H1 (cell line): ENCODE measurements at regions not wholly inside any gene's neighbourhood (a gene's known extent, or its start where the extent isn't known, plus 50 kb on each side); places are given as distances from the start of the nearest gene placed in this dataset.

ENCODE experiments used
- CTCF ChIA-PET: fragments of 300-600 bp; sonication (Branson Sonifier 250); formaldehyde crosslinking; loops from one replicate; lab custom pipeline; 2021; ENCODE audit not compliant: partially characterized antibody; lab: Charles Lee
- POLR2A ChIA-PET: fragments of 300-600 bp; sonication (Branson Sonifier 250); formaldehyde crosslinking; loops from one replicate; lab custom pipeline; 2021; ENCODE audit warnings: inconsistent platforms; ENCODE audit not compliant: partially characterized antibody; lab: Charles Lee
- DNase-seq, 2 experiments: peaks; one replicate each; pipeline versions ENCODE4 v3.0.0 to v3.0.0-alpha.2; 2010 to 2022; ENCODE audit warnings: low spot score in 2 of 2, low read depth in 1 of 2, mixed read lengths in 1 of 2
- FAIRE-seq: peaks from 2 replicates; lab custom pipeline; 2011; peaks lifted over from hg19 to GRCh38; lab: Jason Lieb, UNC
- H2AFZ ChIP-seq: 2 replicates; pipeline ENCODE4 v1.8.1; 2012; ENCODE audit warnings: low read length, inconsistent platforms
- H2AK5ac ChIP-seq: 2 replicates; pipeline ENCODE4 v1.6.1; 2013; ENCODE audit warnings: low read depth, low read length
- H2BK120ac ChIP-seq: replicated peaks from 2 replicates; pipeline ENCODE3; 2013; ENCODE audit warnings: low read depth, low read length, inconsistent platforms
- H2BK12ac ChIP-seq: 2 replicates; pipeline ENCODE4 v1.6.1; 2013; ENCODE audit warnings: low read depth, low read length
- H2BK15ac ChIP-seq: 2 replicates; pipeline ENCODE4 v1.6.1; 2013; ENCODE audit warnings: low read length
- H2BK20ac ChIP-seq: 2 replicates; pipeline ENCODE4 v1.6.1; 2013; ENCODE audit warnings: low read length
- H2BK5ac ChIP-seq: 2 replicates; pipeline ENCODE4 v1.6.1; 2013; ENCODE audit warnings: low read depth, low read length
- H3K14ac ChIP-seq: 2 replicates; pipeline ENCODE4 v1.6.1; 2013; ENCODE audit warnings: inconsistent platforms; ENCODE audit not compliant: insufficient read length
- H3K18ac ChIP-seq: 2 replicates; pipeline ENCODE4 v1.6.1; 2013; ENCODE audit warnings: low read length; ENCODE audit errors: extremely low read depth
- H3K23ac ChIP-seq: 2 replicates; pipeline ENCODE4 v1.6.1; 2013; ENCODE audit warnings: inconsistent platforms; ENCODE audit not compliant: insufficient read length
- H3K23me2 ChIP-seq: 2 replicates; pipeline ENCODE4 v1.6.1; 2013; ENCODE audit warnings: low read depth, low read length
- H3K27ac ChIP-seq: 2 replicates; pipeline ENCODE4 v1.6.1; 2011; ENCODE audit warnings: low read depth, low read length, inconsistent platforms
- H3K27me3 ChIP-seq, 4 experiments: replicated peaks in 1 of 4; 1 replicate in 1 of 4; 2 replicates in 3 of 4; pipeline versions ENCODE4 v1.6.1 to v1.8.1; 2011 to 2013; ENCODE audit warnings: low read length in 3 of 4, mild to moderate bottlenecking in 3 of 4, inconsistent platforms in 2 of 4, mixed read lengths in 2 of 4, moderate library complexity in 1 of 4; ENCODE audit not compliant: control insufficient read depth in 3 of 4, insufficient read depth in 3 of 4; ENCODE audit errors: extremely low read depth in 1 of 4
- H3K36me3 ChIP-seq, 4 experiments: 2 replicates each; pipeline versions ENCODE4 v1.6.1 to v1.8.1; 2011 to 2013; ENCODE audit warnings: mild to moderate bottlenecking in 4 of 4, low read length in 3 of 4, moderate library complexity in 2 of 4, control low read depth in 1 of 4, inconsistent platforms in 1 of 4; ENCODE audit not compliant: insufficient read depth in 4 of 4, control insufficient read depth in 2 of 4
- H3K4ac ChIP-seq: replicated peaks from 2 replicates; pipeline ENCODE3; 2013; ENCODE audit warnings: low read length, low read depth, mixed read lengths, inconsistent platforms; ENCODE audit not compliant: insufficient read length
- H3K4me1 ChIP-seq, 4 experiments: replicated peaks in 1 of 4; 1 replicate in 1 of 4; 2 replicates in 3 of 4; pipeline versions ENCODE4 v1.6.1 to v1.8.1; 2011 to 2013; ENCODE audit warnings: low read length in 3 of 4, inconsistent platforms in 2 of 4, mixed read lengths in 1 of 4; ENCODE audit not compliant: insufficient read depth in 4 of 4, control insufficient read depth in 3 of 4
- H3K4me2 ChIP-seq, 2 experiments: 2 replicates each; pipeline versions ENCODE4 v1.6.1 to v1.8.1; 2011 to 2013; ENCODE audit warnings: low read depth in 2 of 2, low read length in 2 of 2, control low read depth in 1 of 2, inconsistent platforms in 1 of 2, mild to moderate bottlenecking in 1 of 2; ENCODE audit not compliant: insufficient read depth in 1 of 2
- H3K4me3 ChIP-seq, 4 experiments: fragments of 200-600, 300-600 bp in 1 of 4; sonication (generic), shearing (Covaris generic), sonication (Bioruptor Twin) in 1 of 4; 2 replicates each; pipeline versions ENCODE4 v1.5.1 to v1.8.1; 2011 to 2016; ENCODE audit warnings: low read length in 4 of 4, low read depth in 3 of 4, control low read depth in 2 of 4, inconsistent platforms in 2 of 4, mild to moderate bottlenecking in 2 of 4, mixed read lengths in 1 of 4, moderate library complexity in 1 of 4; ENCODE audit not compliant: insufficient read depth in 2 of 4; ENCODE audit errors: extremely low read depth in 1 of 4
- H3K56ac ChIP-seq: replicated peaks from 2 replicates; pipeline ENCODE3; 2013; ENCODE audit warnings: low read depth, mild to moderate bottlenecking, mixed read lengths, low read length, inconsistent platforms; ENCODE audit not compliant: insufficient read length
- H3K79me1 ChIP-seq: 2 replicates; pipeline ENCODE4 v1.6.1; 2013; ENCODE audit warnings: low read depth, low read length, control low read depth
- H3K79me2 ChIP-seq, 2 experiments: 2 replicates each; pipeline versions ENCODE4 v1.6.1 to v1.8.1; 2012 to 2013; ENCODE audit warnings: low read length in 2 of 2, mild to moderate bottlenecking in 2 of 2, inconsistent platforms in 1 of 2; ENCODE audit not compliant: insufficient read depth in 2 of 2, control insufficient read depth in 1 of 2
- H3K9ac ChIP-seq, 4 experiments: replicated peaks in 1 of 4; 1 replicate in 1 of 4; 2 replicates in 3 of 4; pipeline versions ENCODE4 v1.6.1 to v1.8.1; 2011 to 2013; ENCODE audit warnings: low read depth in 3 of 4, low read length in 3 of 4, control low read depth in 2 of 4, mild to moderate bottlenecking in 2 of 4, moderate library complexity in 2 of 4, inconsistent platforms in 1 of 4; ENCODE audit errors: extremely low read depth in 1 of 4
- H3K9me3 ChIP-seq, 2 experiments: 2 replicates each; pipeline versions ENCODE4 v1.6.1 to v1.8.1; 2012 to 2013; ENCODE audit warnings: mild to moderate bottlenecking in 2 of 2, moderate library complexity in 2 of 2, control low read depth in 1 of 2, inconsistent platforms in 1 of 2, low read depth in 1 of 2, low read length in 1 of 2, mixed read lengths in 1 of 2; ENCODE audit not compliant: insufficient read depth in 2 of 2
- H4K20me1 ChIP-seq, 2 experiments: replicated peaks in 1 of 2; 2 replicates each; pipeline versions ENCODE3 to v1.8.1; 2011 to 2013; ENCODE audit warnings: inconsistent platforms in 2 of 2, low read length in 2 of 2, mild to moderate bottlenecking in 1 of 2; ENCODE audit not compliant: insufficient read depth in 2 of 2, control insufficient read depth in 1 of 2
- H4K5ac ChIP-seq: 2 replicates; pipeline ENCODE4 v1.6.1; 2013; ENCODE audit warnings: low read length, low read depth, mixed read lengths, inconsistent platforms; ENCODE audit not compliant: insufficient read length
- H4K8ac ChIP-seq: 2 replicates; pipeline ENCODE4 v1.8.0; 2013; ENCODE audit warnings: mild to moderate bottlenecking, moderate library complexity, low read length, inconsistent platforms; ENCODE audit not compliant: insufficient read depth; ENCODE audit errors: extremely low read depth
- H4K91ac ChIP-seq: replicated peaks from 2 replicates; pipeline ENCODE3; 2013; ENCODE audit warnings: low read length, mixed read lengths, inconsistent platforms; ENCODE audit not compliant: insufficient read length
- E2F6 ChIP-seq: IDR thresholded peaks from 2 replicates; pipeline ENCODE4 v1.6.1; 2012; ENCODE audit warnings: inconsistent platforms
- KDM1A ChIP-seq: fragments of 200-600, 300-600 bp; sonication (generic); IDR thresholded peaks from 2 replicates; pipeline ENCODE4 v1.7.1; 2016; ENCODE audit warnings: mild to moderate bottlenecking, low read length, borderline replicate concordance
- MAFK ChIP-seq: IDR thresholded peaks from 2 replicates; pipeline ENCODE4 v1.6.1; 2012; ENCODE audit warnings: low read depth, mild to moderate bottlenecking, improper control_type of control experiment, low read length
- NRF1 ChIP-seq: IDR thresholded peaks from 2 replicates; pipeline ENCODE4 v1.6.1; 2011; ENCODE audit warnings: mild to moderate bottlenecking, low read depth, low read length, improper control_type of control experiment
- POLR2A ChIP-seq, 2 experiments: IDR thresholded peaks; 1 replicate in 1 of 2; 2 replicates in 1 of 2; pipeline ENCODE4 v1.6.1; 2011; ENCODE audit warnings: low read depth in 2 of 2, low read length in 2 of 2, mild to moderate bottlenecking in 2 of 2; ENCODE audit errors: control extremely low read depth in 1 of 2
- RAD21 ChIP-seq, 2 experiments: IDR thresholded peaks in 1 of 2; conservative IDR thresholded peaks in 1 of 2; 2 replicates each; pipeline ENCODE4 v1.6.1; 2011; ENCODE audit warnings: low read depth in 2 of 2, low read length in 2 of 2, improper control_type of control experiment in 1 of 2, inconsistent platforms in 1 of 2, mild to moderate bottlenecking in 1 of 2, moderate library complexity in 1 of 2
- RBBP5 ChIP-seq: IDR thresholded peaks from 2 replicates; pipeline ENCODE4 v1.7.1; 2012; ENCODE audit warnings: low read depth, mild to moderate bottlenecking, inconsistent platforms, low read length, moderate library complexity, borderline replicate concordance
- SAP30 ChIP-seq: fragments of 300-600 bp; sonication (generic); IDR thresholded peaks from 2 replicates; pipeline ENCODE4 v1.7.1; 2012; ENCODE audit warnings: low read length, moderate library complexity, mild to moderate bottlenecking, inconsistent platforms; ENCODE audit not compliant: insufficient read depth, insufficient replicate concordance
- TBP ChIP-seq: IDR thresholded peaks from 2 replicates; pipeline ENCODE4 v1.6.1; 2011; ENCODE audit warnings: low read depth, low read length, improper control_type of control experiment
- ZNF274 ChIP-seq: IDR thresholded peaks from 2 replicates; pipeline ENCODE4 v1.7.0; 2012; ENCODE audit warnings: low read length, borderline replicate concordance; ENCODE audit errors: extremely low read depth
- WGBS, 2 experiments: shearing (Covaris generic) in 1 of 2; methylation state at CpG; one replicate each; pipeline versions ENCODE4 v1.1.6 to v1.1.7; 2013 to 2015; ENCODE audit warnings: low lambda C conversion rate in 2 of 2, mixed read lengths in 2 of 2, inconsistent platforms in 1 of 2, low coverage in 1 of 2, missing lambda C conversion rate in 1 of 2; ENCODE audit not compliant: insufficient replicate concordance in 2 of 2, insufficient coverage in 1 of 2, insufficient read length in 1 of 2; ENCODE audit errors: extremely low coverage in 1 of 2, missing lambda C conversion rate in 1 of 2; 5-methylcytosine and 5-hydroxymethylcytosine counted together

GRCh38 chr1:213874789-213875188 is 113.0 kb upstream of the PROX1 start:
- H2BK5ac ChIP-seq: no peak overlapping the region
- H4K91ac ChIP-seq: no peak overlapping the region
- no peak overlapping the region for H2BK12ac ChIP-seq
- no peak overlapping the region for H2AK5ac ChIP-seq
- FAIRE-seq (no peak), DNase-seq (no peak)
- H3K23ac ChIP-seq: no peak overlapping the region
- H4K5ac ChIP-seq: no peak overlapping the region
- no peak overlapping the region for H4K8ac ChIP-seq
- H3K56ac ChIP-seq: no peak overlapping the region
- H4K20me1 ChIP-seq: no peaks in the 10 kb centered on the region
- H2BK20ac ChIP-seq: no peak overlapping the region
- H3K4me2 ChIP-seq: no peak overlapping the region
- no peak overlapping the region for H2AFZ ChIP-seq
- no peak overlapping the region for H2BK15ac ChIP-seq
- WGBS, 2 experiments: 94% methylated on average over 7 of the region's 7 CpGs; no CpG with 5 or more reads in 1 of the 2 experiments
- no peak overlapping the region for H3K14ac ChIP-seq
- CTCF ChIA-PET: interaction anchor here (1.8 kb wide), 1 partner anchor 19 kb away, joined by 4 read pairs; no protein-coding TSS in a partner anchor
- no peaks in the 10 kb centered on the region for H3K23me2 ChIP-seq
- H3K79me1 ChIP-seq: no peaks in the 10 kb centered on the region
- no peak overlapping the region for H3K27ac ChIP-seq
- H3K79me2 ChIP-seq: no peaks in the 10 kb centered on the region
- H3K27me3 ChIP-seq: no peaks in the 10 kb centered on the region
- no peaks in the 10 kb centered on the region for H3K36me3 ChIP-seq
- H3K4me1 ChIP-seq: no peaks in the 10 kb centered on the region
- POLR2A ChIA-PET: no interaction called here
- TF ChIP-seq MAFK (no peak), SAP30 (no peak), NRF1 (no peak), RAD21 (IDR thresholded peaks at IDR 0.05 in 1 of 2, conservative IDR thresholded peaks at IDR 0.05 in 1 of 2; ENCODE audit: low read depth in 2 of 2, low read length in 2 of 2) (no peak), POLR2A (IDR thresholded peaks at IDR 0.05; ENCODE audit: control extremely low read depth in 1 of 2, low read depth in 2 of 2, low read length in 2 of 2) (no peak), ZNF274 (no peak), E2F6 (no peak), KDM1A (no peak), TBP (no peak), RBBP5 (no peak)
- no peak overlapping the region for H3K4ac ChIP-seq
- H3K9me3 ChIP-seq: no peaks in the 10 kb centered on the region
- no peak overlapping the region for H2BK120ac ChIP-seq
- no peak overlapping the region for H3K9ac ChIP-seq
- no peak overlapping the region for H3K4me3 ChIP-seq
- no peak overlapping the region for H3K18ac ChIP-seq
